ENCODE measurements at regions not wholly inside any gene's neighbourhood (a gene's known extent, or its start where the extent isn't known, plus 50 kb on each side); places are given as distances from the start of the nearest gene placed in this dataset.
"Not testable (repeated sequence)": the region's sequence is repeated elsewhere in the genome, so short reads cannot be mapped to it uniquely, and the experiment has no call there.

DNA sequence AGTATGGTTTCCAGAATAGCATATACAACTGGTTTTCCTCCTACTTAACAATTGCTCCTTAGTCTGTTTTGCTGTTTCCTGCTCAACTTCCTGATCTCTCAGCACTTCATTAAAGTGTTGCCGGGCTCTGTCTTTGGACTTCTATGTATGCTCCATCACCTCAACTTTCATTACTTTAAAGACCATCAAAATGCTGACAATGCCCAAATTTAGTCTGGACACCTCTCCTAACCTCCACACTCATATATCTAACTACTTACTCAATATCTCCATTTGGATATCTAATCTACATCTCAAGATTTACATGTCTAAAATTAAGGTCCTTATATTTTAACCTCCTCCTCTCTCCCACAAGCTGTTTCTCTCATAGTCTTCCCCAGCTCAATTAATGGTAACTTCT is 54.4 kb upstream of the LGR5 start:
- DNase-seq, result no peak

DNA sequence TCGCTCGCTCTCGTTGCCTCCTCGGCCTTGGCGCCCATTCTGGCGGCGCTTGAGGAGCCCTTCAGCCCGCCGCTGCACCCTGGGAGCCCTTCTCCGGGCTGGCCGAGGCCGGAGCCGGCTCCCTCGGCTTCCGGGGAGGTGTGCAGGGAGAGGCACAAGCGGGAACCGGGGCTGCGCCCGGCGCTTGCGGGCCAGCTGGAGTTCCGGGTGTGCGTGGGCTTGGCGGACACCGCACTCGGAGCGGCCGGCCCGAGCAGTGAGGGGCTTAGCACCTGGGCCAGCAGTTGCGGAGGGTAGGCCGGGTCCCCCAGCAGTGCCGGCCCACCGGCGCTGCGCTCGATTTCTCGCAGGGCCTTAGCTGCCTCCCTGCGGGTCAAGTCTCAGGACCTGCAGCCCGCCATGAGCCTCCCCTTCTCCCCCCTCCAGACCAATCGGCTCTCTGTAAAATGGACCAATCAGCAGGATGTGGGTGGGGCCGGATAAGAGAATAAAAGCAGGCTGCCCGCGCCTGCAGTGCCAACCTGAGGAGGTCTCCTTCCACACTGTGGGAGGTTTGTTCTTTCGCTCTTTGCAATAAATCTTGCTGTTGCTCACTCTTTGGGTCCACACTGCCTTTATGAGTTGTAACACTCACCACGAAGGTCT is 62.8 kb upstream of the LGR5 start:
- DNase-seq, result not testable (repeated sequence)

DNA sequence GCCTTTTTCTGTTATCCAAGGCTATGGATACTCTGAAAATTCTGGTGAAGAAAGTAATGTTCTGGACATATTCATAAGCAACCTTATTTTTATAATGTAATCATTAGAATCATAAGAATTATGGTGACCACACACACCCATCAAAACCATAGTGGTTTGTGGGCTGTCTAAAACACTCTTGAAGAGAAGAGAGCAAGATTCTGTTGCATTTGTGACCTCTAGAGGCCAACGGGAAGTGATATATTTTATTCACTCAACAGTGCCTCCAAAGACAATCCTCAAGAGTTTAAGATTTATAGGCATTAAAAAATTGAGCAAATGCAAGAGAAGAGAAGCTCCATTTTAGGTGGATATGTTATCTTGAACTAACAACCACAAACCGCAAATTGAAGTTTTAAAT is 68.5 kb upstream of the LGR5 start:
- no peak for DNase-seq

DNA sequence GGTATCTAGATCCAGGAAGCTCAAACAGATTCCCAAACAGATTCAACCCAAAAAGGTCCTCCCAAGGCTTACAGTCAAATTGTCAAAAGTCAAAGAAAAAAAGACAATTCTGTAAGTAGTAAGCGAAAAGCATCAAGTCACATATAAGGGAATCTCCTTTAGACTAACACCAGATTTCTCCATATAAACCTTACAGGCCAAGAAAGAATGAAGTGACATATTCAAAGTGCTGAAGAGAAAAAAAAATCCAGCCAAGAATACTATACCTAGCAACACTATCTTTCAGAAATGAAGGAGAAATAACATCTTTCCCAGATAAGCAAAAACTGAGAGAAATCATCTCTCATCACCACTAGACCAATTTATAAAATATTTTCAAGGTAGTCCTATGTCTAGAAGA is 79.6 kb upstream of the LGR5 start:
- no peak for DNase-seq

DNA sequence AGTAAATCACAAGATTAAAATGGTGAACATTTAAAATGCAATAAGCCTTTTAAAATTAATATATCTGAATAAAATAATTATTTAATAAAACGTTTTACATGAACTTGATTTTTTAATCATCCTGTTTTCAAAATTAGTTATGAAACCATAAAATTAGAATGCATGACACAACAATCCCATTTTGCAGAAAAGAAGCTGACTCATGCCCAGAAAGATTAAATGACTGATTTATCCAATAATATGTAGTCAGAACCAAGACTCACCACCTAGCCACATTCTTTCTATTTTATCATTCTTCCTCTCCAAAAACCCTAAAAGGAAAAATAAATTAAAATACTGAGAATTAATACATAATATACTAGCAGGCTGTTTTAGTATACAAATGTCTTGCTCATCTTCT is 83.0 kb upstream of the LGR5 start:
- no peak for DNase-seq

DNA sequence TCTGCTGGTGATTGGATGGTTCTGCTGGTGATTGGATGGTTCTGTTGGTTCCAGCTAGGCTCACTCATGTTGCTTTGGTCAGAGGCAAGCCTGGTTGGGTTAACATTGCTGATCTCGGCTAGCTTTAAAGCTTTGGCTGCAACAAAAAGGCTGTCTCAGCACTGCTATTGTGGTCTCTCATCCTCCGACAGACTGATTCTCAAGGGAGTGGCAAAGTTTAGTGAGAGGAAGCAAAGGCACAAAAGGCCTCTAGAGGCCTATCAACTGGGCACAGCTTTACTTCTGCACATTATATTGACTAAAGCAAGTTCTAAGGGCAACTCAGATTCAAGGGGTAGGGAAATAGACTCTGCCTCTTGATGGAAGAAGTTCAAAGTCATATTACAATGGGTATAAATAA is 84.7 kb upstream of the LGR5 start:
- DNase-seq, result no peak

DNA sequence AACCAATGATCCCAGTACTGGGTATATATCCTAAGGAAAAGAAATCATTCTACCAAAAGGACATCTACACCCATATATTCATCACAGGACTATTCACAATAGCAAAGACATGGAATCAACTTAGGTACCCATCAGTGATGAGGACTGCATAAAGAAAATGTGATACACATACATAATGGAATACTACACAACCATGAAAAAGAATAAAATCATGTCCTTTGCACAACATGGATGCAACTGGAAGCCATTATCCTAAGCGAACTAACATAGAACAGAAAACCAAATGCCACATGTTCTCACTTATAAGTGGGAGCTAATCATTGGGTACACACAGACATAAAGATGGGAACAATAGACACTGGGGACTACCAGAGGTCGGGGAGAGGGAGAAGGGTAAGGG is 86.0 kb upstream of the LGR5 start:
- no peak for DNase-seq

DNA sequence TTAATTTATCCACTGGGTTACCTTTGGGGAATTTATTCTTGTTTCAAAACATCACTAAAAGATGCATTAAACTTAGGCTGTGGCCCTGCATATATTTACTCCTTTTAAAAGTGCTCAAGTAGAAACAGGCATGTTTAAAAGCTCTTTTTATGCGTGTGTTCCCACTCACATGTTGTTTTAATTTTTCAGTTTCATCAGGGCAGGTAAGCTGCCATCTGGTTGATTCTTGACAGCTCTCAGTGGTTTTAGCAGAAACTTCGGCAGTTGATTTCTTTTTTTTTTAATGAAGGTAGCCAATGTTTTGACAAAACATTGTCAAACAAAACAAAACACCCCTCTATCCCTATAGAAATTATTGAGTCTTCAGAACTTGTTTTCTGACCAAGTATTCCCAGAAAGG is 89.6 kb upstream of the LGR5 start:
- DNase-seq, result no peak

DNA sequence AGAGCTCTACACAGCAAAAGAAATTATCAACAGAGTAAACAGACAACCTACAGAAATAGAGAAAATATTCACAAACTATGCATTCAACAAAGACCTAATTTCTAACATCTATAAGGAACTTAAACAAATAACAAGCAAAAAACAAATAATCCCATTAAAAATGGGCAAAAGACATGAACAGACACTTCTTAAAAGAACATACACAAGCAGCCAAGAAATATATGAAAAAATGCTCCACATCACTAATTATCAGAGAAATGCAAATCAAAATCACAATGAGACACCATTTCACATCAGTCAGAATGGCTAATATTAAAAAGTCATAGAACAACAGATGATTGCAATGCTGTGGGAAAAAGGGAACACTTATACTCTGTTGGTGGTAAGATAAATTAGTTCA is 100.7 kb upstream of the LGR5 start:
- DNase-seq, result no peak

DNA sequence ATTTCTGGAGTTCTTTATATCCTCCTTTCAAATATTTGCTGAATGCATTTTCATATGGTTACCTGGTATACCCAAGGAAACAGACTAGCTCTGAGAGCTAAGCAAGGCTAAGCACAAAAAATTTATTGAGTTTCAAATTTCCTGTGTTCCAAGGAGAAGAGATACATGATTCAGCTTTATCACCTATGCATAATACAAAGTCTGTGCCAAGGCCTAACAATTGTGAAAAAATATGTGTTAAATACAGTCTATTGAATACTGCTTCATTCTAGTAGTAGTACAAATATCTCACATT is 103.7 kb upstream of the LGR5 start:
- no peak for DNase-seq

DNA sequence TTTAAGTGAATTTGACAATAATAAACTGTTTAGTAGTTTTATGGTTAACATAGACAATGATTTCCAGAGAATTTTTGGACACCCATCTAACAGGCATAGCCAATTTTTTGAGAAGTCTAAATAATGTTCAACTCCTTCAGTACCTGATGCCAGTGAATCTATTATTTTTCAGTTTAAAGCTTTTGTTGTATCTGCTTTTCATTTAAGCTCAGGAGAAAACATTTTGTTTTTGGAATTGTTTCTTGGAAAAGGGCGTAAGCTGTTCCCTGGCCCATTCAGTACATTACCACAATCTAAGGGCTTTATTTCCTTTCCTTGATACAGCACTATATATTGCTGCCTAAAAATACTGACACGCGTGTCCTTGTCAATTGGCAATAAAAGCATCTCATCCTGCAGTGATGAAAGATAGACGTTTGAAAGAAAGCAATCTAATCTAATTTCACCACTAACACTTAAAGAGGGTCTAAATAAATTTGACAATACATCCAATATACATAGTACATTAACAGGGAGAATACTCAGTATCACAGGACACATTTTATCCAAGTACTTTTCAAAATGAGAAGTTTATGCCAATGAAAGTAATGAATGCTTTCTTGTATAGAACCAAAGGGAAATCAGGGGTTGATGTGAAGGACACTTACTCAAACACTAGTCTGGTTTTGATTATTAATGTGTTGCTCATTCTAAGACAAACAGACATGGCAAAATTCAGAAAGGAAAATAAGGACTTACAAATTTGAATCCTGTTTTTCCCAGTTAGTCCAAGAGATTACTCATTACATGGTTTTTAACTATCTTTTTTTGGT is 104.2 kb upstream of the LGR5 start:
- no peak for DNase-seq

DNA sequence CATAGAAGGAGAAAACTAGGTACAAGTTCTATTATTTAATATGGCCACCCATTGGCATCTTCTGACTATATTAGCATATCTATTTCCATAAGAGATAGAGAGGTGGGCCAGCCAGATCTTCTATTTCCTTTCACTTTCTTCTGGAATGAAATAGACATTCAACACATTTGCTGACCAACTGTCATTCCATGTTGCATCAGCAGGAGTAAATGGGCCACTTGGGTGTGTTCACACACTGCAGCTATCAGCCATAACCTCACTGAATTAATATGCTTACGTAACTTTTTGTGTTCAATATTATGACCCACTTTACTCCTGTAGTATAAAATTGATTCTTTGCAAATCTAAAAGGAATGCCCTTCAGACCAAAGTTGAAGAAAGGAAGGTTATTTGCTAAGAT is 106.2 kb upstream of the LGR5 start:
- no peak for DNase-seq

DNA sequence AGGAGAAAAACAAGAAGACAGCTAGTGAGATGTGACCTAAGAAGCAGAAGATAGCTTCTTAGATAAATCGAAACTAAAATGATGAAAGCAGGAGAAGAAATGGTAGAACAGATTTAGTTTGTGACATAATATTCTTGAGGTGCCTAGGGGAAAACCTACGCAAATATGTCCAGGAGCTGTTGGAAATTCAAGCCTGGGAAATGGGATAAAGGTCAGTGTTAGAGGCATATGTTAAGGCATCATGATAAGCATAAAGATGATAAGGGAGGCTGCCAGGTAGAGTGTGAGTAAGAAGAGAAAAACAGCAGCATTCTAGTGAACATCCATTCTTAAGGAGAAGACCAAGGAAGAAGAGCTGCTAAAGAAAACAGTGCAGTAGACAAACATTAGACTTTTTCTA is 109.6 kb upstream of the LGR5 start:
- DNase-seq, result no peak

DNA sequence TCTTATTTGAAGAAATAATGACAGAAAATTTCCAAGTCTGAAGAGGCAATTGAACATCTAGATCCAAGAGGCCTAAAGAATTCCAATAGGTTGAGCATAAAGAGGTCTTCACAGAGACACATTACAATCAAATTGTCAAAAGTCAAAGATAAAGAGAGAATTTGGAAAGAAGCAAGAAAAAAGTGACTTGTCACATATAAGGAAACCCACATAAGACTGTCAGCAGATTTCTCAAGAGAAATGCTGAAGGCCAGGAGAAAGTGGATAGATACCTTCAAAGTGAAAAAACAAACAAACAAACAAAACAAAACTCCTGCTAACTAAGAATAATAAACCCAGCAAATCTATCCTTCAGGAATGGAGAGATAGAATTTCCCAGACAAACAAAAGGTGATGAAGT is 118.1 kb upstream of the LGR5 start:
- no peak for DNase-seq

DNA sequence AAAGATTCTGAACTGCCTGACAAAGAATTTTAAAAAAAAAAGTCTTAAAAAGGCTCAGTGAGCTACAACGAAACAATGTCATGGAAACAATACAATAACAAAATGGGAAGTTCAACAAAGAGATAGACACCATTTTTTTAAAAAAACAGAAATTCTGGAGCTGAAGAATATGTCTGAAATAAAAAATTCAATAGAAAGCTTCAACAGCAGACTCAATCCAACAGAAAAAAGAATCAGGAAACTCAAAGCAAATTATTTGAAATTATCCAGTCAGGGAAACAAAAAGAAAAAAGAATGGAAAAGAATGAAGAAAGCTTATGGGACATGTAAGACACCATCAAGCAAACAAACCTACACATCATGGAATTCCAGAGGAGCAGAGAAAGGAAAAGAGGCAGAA is 118.5 kb upstream of the LGR5 start:
- no peak for DNase-seq

DNA sequence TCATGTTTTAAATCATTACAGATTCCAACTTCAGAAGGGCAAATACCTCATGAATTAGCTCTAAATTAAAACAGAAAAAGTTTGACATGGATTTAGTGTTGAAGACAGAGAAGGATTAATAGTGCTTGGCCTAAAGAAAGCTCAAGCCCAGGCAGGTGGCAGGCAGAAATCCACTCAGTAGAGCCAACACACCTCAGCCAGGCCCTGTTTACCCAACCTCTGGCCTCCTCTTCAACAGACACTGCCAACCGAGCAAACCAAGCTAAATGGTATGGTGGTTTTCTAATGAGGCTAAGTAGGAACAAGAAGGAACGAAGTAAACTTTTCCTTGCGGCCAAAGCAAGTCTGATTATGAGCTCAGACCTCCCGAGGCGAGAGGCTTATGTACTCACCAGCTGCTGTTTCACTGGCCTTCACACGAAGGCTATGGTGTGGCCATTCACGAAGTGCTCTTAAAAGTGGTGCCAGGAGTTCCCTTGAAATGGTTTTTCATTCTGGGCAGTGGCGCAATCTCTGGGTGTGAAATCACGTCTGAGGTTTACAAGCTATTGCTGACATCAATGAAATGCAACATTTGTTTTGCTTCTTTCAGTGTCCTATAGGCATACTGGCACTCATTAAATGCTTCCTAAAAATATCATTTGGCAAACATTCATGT is 124.1 kb upstream of the LGR5 start:
- no peak for DNase-seq

DNA sequence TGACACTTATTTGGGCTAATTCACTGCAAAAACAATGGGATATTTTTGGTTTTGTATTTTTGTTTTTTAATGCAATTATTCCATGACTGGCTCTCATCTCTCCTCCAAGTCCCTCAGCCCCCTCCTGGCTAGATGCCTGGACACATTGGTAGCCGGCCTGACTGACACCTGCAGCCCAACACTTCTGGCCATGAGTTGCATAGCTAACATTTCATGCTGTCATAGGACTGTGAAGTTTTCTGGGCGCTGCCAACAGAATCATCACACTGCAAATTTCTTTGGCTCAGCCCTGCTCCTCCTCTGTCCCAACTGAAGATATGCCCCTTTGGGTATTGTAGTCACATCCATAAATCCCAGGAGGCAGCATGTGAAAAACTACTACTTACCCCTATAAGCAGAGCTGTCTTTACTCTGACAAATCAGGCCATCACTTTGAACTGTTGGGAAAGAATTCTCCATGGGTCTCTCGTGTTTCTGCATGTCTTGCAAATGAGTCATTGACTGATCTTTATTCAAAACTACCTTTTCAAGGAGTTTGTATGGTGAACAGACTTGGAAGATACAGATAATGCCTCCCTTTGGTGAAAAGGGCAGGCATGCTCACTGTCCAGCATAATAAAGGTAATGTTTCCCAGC is 126.7 kb upstream of the LGR5 start:
- DNase-seq, result no peak

DNA sequence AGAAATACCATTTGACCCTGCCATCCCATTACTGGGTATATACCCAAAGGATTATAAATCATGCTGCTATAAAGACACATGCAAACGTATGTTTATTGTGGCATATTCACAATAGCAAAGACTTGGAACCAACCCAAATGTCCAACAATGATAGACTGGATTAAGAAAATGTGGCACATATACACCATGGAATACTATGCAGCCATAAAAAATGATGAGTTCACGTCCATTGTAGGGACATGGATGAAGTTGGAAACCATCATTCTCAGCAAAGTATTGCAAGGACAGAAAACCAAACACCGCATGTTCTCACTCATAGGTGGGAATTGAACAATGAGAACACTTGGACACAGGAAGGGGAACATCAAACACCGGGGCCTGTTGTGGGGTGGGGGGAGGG is 128.0 kb upstream of the LGR5 start:
- not testable (repeated sequence) for DNase-seq

DNA sequence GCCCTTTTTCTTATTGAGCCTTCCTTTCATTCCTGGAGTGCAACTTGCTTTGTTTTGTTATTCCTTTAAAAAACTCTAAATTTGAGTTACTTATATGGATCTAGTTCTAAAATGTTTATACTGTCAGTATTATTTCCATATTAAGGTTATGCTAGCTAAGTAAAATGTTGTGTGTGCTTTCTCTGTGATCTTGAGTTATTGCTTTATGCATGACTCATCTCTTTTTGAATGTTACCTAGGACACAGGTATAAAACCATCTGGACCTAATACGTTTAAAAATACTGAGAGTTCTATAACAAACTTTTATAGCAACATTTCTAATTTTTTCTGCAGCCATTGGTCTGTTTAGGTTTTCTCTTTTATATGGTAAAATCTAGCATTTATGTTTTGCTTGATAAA is 132.8 kb upstream of the LGR5 start:
- DNase-seq, result no peak

DNA sequence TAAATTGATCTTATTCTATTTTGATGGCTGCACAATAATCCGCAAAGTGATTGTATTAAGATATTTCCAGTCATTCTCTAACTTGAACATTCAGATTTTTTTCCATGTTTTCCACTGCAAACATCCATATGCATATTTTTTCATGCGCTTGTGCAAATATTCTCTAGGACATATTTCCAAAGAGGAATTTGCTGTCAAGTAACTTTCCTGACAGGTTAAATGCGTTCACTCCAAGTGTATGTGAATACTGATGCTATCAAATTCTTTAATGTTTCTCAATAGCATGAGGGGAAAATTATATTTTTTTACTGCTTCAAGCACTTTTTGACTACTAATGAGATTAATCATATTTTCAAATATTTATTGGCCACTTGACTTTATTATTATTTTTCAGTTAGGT is 135.3 kb upstream of the LGR5 start:
- DNase-seq, result no peak

DNA sequence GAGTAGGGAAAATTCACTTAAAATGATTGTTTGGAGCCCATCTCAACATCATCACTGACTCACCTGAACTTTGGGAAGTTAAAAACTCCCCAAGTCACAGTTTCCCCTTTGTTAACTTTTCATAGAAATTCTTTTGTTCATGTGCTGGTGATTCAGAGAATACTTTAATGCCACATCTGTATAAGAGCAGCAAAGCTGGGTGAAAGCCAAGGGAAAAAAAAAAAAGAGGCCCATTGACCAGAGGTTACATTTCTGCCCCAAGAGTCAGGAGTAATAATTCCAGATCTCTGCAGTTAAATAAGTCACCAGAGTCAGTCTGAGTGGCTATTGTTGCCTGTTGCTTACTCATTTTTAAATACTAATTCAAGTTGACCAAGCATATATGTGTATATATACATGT is 136.4 kb upstream of the LGR5 start:
- no peak for DNase-seq

DNA sequence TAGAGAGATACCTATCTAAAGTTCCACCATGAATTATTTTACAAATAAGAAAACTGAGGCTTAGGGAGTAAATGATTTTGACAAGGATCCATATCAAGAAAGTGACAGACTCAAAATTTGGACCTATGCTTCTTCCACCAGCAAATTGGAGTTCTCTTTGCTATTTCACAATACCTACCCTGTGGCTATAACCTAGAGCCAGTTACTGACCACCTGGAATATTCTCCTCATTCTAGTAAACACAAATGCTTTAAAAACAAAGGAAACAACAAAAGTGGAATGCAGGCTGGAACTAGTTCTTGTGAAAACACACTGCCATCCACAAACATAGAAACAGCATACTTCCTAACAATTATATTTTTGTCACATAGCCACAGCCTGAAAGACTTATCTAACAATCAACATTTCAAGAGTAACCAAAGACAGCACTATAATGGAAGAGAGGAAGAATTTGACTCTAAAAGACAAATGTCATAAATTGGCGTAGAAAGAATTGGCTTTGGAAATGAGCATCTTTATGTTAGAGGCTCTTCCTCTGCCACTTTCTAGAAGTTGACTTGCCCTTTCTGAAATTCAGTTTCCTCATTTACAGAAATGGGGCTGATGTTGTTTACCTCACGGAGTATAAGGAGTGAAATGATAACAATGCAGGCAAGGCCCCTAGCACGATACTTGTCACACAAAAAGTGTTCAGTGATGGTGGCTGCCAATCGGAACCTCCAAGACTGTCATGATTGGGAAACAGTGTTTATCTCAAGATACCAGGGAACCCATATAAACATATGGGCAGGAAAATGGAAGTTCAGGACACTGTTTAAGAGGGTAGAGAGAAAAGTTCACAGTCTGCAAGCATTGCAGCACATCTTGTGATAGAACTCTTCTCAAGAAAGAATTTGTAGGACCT is 138.6 kb upstream of the LGR5 start:
- DNase-seq, result no peak
